Activated T-helper 9 cell treated with anti-CD3 and anti-CD28 coated beads, Interleukin-2, amount 50 U/mL, for 16 hours (primary cell): ENCODE measurements at regions not wholly inside any gene's neighbourhood (a gene's known extent, or its start where the extent isn't known, plus 50 kb on each side); places are given as distances from the start of the nearest gene placed in this dataset.

Experiments
- DNase-seq: peaks from one replicate; pipeline ENCODE4 v3.0.0-alpha.2; 2020; ENCODE audit warnings: low read depth

DNA sequence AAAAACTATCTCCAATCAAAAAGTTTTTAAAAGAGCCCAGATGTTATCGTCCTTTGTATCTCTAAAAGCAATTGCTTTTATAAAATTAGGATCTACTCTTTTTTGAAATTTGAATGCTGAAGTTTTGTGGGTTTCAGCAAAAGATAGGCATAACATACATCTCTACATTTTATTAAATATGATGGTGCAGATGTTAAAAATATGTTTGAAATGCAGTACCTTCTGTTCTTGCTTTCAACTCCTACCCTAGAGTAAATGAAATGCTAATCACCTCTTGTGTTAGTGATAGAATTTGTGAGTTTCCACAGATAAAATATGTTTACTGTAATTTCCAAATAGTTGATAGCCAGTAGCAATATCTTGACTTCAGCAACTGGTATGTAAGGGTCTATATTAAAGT is 95.7 kb upstream of the VPREB1 start:
- no peak for DNase-seq

DNA sequence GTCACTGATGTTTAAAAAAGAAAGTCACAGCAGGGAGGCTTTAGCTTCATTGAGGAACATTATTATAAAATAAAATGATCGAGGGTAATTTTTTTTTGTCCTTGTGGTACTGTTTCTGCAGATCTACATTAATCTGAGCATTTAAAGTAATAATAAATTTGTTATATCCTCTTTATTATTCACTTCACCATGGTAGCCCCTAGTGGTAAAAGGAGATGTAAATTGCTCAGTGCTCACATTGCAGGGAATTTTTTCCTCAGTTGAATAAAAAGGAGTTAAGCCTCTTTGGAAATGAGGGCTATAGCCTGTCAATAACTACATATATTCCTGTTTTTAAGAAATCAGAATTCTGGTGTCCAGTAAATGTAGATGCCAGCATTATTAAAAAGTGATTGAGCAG is 99.7 kb upstream of the VPREB1 start:
- DNase-seq: no peak

DNA sequence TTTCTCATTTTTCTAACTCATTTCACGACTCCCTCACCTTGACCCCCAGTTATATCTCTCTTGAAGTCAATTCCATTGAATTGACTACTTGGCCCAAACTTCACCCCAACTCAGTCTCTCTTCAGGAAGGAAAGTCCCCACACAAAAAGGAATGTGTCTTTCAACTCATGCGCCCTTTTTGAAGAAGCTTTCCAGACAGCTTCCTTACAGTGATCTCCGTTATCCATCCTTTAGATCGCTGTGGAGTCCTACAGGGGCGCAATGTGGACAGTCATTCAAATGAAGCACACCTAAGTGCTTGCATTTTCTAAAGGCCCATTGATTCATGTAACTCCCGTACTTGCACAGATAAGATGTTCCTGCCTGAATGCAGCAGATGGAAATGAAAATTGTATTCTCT is 101.1 kb upstream of the VPREB1 start:
- DNase-seq: no peak

DNA sequence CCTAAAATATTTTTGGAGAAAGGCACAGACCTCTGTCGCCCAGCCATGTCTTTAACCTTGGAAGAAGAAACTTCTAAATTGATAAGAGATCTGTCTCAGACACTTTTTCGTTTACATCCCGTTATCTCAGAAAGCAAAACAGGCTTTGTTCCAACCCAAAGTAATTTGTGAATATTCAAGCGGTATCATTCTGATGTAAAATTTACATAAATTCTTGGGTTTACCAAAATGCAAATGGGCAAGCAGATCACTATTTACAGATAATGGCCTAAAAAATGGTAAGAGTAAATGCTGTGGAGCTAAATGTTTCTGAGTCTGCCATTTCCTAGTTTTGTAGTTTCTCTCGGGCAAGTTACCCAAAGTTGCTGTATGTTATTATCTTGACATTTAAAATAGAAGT is 101.9 kb upstream of the VPREB1 start:
- DNase-seq: no peak

DNA sequence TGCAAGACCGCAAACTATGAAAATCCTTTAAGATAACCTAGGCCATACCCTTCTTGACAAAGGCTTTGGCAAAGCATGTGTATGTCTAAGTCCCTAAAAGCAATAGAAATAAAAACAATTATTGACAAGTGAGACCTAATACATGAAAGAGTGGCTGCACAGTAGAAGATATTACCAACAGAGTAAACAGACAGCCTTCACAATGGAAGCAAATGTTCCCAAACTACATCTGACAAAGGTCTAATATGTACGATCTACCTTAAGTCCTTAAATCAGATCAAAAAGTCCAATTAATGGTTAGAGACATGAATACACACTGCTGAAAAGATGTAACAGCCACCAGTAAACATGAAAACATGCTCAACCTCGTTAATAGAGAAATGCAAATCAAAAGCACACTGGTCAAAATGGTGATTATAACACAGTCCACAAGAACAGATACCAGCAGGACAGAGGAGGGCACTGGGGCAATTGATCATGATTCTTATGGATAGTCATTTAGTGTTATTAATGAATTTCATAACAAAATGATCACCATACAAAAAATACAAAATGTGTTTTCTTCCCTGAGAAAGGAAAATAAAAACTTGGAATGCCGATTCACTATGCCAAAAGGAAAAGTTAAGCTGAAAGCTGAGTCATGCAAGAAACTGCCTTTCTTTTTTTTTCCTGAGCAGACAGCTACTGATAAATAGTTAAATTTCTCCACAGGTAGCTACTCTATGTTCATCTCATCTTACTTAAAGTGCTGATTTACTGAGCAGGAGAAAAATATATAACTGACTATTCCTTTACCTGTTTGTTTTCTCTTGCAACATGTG is 102.6 kb upstream of the VPREB1 start:
- no peak for DNase-seq

DNA sequence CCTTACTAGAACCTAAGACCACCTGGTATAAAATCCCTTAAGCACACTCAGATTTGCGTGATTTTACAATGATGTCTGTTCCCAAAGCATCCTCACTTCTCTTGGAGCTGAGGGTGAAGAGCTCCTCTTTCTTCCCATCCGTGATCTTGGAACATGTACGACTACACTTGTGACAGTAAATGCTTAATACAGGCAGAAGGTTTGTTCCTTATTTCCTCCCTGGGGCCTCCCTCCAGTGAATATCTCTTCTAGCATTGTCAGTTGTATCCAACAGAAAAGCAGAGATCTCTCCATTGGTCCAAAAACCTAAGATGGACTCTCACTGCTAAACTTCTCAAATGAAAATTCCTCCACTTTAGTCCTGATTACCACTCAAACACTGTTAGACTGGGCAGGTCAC is 103.6 kb upstream of the VPREB1 start:
- DNase-seq: no peak

DNA sequence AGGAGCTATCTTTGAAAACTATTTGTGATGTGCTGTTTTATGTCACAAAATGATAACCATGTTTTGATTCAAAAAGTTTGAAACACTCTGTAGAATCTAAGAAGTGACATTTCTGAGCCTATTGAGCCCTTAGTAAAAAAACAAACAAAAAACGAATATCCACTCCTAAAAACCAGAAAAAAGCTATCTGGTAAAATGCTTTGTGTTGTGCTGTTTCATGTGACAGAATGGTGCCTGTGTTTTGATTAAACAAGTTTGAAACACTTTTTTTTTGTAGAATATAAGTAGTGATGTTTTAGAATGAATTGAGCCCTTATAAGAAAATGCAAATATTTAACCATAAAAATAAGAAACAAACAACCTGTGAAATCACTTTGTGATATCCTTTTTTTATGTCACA is 105.2 kb upstream of the VPREB1 start:
- DNase-seq: no peak

DNA sequence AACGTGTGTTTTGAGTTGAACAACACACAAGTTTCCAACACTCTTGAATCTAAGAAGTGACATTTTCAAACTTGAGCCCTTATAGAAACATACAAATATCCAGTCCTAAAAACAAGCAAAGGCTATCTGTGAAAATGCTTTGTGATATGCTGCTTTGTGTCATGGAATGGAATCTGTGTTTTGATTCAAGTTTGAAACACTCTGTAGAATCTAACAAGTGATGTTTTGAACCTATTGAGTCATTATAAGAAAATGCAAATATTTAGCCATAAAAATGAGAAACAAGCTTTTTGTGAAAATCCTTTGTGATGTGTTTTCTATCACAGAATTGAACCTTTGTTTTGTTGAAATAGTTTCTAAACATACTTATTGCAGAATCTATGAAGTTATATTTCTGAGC is 105.7 kb upstream of the VPREB1 start:
- DNase-seq: no peak

DNA sequence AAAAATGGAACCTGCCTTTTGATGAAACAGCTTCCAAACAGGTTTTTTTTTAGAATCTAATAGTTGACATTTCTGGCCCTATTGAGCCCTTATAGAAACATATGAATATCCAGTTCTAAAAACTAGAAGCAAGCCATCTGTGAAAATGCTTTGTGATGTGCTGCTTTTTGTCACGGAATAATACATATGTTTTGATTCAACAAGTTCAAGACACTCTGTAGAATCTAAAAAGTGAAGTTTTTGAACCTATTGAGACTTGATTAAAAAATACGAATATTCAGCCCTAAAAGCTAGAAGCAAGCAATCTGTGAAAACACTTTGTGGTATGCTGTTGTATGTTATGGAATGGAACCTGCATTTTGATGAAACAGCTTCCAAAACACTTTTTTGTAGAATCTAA is 106.7 kb upstream of the VPREB1 start:
- DNase-seq: no peak

DNA sequence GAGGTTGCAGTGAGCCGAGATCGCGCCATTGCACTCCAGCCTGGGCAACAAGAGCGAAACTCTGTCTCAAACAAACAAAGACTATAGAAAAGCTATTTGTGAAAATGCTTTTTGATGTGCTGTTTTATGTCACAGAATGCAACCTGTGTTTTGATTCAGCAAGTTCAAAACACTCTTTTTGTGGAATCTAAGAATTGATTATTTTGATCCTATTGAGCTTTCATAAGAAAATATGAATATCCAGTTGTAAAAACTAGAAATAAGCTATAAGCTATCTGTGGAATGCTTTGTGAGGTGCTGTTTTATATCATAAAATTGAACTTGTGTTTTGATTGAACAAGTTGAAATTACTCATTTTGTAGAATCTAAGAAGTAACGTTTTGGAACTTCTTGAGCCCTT is 110.7 kb upstream of the VPREB1 start:
- DNase-seq: no peak

DNA sequence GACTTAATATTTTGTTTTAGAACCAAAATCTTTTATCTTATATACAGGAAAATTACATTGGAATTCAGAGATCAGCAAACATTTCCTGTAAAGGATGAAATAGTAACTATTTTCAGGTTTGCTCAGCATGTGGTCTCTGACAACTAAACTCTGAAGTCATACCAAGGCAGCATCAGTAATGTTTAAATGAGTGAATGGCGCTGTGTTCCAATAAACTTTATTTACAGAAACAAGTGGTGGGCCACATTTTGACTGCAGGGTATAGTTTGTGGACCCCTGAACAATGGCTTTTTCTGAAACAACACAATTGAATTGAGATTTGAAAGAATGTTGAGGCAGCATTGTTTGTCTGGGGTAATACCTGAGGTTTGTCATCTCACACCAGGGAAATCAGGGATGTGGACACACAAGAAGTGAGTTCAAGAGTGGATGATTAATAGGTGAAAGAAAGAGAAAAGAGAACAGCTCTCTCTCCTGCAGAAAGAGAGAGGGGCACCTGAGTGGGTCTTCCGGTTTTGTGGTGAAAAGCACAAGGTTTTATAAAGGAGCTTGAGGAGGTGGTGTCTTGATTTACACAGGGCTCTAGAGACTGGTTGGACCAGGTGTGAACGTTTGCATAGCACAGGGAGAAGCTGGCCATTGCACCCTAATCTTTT is 113.5 kb upstream of the VPREB1 start:
- no peak for DNase-seq

DNA sequence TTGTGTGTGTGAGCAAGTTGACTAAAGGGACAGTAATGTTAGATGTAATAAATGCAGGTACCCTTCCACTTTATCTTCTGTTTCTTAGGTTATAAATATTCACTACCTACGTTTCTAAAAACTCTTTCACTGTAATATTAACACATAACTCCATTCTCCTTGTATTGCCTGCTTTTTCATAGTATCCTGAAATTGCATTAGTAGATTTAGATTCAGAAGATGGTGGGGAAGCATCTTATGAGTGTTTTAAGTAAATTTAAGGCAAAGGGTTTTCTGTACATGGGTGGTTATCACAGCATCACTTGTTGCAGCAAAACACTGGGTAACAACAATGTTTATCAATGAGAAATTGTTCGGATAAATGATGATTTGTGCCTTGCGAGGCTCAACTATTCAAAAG is 115.2 kb upstream of the VPREB1 start:
- no peak for DNase-seq

DNA sequence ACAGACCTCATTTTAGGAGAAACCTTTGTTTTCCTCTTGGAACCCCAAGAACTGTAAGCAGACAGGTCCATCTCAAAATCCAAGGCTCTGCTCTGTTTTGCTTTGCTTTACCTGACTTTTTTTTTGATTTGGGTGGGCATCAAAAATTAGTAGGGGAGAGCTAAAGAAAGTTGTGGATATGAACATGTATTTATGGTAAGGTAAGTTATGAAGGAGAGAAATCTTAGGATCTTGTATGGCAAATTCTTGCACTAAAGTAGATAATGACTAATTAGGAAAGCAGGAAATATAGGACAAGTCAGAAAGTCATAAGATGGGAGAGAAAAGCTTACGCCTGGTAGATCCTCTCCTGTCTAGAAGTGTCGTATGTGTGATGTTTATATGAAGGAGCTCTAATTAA is 116.1 kb upstream of the VPREB1 start:
- no peak for DNase-seq

DNA sequence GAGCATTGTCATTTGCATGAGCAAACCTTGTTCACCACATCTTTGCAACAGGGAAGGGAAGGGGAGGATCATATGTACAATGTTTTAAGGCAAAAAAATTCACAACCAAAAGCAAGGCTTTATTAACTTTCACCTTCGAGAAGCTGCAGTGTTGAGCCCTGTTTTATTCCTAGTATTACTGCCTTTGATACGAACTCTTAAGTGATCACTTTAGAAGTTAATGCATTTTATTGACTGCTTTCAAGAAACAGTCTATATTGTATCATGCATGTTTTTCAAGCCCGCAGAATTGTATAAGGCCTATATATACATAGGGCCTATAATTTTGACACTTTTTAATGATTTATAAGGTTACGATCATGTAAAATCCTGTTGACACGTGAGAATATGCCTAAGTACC is 117.5 kb upstream of the VPREB1 start:
- no peak for DNase-seq

DNA sequence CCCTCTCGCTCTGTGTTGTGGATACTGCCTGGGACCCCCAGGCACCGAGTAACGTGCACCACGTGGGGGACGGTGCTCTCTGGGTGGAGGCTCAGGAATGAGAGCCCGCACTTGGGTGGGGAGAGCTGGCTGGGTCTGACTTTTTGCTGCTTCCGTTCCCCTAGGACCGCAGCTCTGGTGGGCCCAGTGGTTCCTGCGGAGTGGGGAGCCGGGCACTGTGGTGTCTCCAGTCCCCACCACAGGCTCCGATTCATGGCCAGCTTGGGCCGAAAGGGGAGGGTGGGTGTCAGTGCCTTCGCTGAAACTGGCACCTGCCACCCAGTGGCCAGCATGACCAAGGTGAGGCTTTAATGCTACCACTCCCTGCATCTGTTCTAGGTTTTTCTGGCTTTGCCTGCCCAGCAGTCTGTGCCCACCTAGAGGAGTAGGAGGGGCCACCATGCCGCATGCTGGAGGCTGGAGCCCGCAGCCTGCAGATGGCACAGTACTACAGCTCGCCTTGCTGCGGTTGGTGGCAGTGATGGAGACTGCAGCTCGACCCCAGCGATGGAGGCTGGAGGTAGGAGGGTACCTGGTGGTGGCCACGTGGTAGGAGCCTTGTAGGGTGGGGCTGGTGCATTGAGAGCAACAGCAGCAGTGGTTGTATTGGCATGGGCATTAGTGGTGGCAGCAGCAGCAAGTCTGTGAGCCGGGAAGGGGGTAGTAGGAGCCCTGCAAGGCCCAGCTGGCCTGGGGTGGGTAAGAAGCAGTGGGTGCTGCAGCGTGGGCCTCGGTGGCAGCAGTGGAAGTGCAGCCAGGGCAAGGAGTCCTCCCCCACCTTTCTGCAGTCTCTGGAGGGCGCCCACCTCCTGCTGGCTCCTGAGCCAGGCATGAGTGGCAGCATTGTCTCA is 118.8 kb upstream of the VPREB1 start:
- DNase-seq: no peak

DNA sequence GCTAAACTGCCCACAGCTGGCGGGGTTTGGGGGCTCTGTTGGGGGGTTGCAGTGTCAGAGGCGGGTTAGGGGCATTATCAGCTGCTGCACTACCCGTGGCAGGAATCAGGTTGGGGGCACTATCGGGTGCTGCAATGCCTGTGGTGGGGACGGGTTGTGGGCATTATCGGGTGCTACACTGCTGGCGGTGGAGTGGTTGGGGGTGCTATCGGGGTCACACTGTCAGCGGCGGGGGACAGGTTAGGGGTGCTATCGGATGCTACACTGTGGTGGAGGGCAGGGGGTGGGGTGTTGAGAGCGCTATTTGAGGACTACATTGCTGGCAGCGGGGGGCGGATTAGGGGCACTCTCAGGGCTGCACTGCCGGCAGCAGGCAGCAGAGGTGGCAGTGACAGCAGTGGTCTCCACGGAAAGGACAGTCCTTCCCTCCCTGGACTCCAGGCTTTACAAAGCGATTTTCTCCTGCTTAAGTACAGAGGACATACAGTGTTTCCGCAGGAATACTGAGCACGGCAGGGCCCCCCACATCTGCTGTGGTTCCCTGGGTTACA is 119.5 kb upstream of the VPREB1 start:
- DNase-seq: no peak

DNA sequence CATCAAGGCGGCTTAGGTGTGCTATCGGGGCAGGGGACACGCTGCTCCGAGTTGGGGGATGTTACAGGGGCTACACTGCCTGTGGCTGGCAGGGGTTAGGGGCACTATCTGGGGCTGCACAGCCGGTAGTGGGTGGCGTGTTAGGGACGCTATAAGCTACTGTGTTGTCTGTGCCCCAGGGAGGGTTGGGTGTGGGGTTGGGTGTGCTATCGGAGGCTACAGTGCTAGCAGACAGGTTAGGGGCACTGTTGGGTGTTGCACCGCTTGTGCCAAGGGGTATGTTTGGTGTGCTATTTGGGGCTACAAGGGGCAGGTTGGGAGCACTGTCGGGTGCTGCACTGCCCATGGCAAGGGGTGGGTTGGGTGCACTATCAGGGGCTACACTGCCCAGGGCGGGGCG is 120.2 kb upstream of the VPREB1 start:
- no peak for DNase-seq

DNA sequence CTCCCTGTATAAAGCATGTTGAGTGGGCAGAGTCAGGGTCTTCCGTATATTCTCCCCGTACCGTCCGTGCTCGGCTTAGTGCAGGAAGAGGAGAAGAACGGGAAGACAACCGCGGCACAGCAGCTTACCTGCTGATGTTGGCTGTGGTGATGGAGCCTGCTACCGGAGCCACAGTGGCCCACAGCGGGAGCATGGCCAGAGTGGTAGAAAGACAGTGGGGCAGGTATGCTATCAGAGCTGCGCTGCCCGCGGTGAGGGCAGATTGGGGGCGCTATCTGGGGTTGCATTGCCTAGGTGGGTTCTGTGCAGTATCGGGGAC is 120.7 kb upstream of the VPREB1 start:
- no peak for DNase-seq

DNA sequence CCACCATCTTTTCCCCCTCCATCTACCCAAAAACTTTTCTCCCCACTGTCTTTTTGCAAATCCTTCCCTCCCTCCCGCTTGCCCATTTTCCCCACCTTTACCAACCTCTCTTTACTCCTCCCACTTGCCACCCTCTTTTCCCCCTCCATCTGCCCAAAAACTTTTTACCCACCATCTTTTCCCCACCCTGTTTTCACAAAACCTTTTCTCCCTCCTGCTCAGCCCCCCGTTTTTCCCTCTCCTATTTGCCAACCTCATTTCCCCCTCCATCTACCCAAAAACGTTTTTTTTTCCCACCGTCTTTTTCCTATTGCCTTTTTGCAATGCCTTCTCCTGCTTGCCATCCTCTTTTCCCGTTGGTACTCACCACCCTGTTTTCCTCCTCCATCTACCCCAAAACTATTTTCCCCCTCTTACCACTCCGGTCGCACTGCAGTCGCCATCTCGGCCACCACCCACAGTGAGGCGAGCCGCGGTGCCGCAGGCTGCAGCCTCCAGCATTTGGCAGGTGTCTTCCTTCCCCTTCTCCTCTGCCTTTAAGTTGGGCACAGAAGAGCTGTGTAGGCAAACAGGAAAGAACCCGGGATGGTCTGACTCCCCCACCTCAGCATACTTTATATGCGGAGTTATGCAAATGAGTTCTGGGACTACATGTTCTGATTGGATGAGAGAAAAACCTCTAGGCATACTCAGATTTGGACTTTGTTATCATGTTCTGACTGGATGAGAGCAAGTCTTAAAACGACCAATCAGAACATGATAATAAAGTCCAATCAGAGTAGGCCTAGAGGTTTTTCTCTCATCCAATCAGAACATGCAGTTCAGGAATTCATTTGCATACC is 121.2 kb upstream of the VPREB1 start:
- DNase-seq: no peak

DNA sequence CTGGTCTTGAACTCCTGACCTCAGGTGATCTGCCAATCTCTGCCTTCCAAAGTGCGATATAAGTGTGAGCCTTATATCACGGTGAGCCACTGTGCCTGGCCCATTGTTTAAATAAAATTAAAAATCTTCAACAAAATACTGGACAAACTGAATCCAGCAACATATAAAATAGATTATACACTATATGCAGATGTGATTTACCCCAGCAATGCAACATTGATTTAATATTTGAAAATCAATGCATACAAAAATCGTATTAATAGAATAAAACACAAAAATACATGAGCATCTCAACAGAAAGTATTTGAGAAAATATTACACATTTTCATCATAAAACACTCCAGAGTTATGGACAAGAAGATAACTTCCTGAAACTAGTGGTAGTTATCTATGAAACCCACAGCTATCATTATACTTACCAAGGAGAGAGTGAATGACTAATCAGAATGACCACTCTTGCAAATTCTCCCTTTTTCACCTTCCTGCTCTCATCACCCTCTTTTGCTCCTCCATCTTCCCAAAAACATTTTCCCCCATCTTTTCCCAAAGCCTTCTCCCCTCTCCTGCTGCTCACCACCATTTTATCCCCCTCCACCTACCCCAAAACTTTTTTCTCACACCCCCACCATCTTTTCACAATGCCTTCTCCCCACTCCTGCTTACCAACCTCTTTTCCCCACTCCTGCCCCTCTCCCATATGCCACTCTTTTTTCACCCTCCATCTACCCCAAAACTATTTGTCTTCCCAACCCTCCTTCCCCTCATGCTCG is 122.1 kb upstream of the VPREB1 start:
- no peak for DNase-seq

DNA sequence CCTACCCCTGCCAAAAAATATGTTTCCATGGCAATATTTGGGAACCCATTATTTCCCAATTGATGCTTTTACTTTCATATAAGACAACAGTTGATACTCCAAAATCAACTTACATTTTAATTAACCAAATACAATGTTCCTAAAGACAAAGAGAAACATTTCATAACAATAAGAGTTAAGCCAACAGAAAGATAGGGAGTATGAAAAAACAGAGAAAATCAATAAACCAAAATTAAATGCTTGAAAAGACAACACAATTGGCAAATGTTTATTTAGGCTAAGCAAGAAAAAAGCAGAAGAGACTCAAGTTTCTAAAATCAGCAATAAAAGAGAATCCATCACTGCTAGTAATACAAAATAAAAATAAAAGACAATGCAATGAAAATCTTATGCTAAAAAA is 123.1 kb upstream of the VPREB1 start:
- DNase-seq: no peak
